OCI-LY1 (cell line): ENCODE measurements at regions not wholly inside any gene's neighbourhood (a gene's known extent, or its start where the extent isn't known, plus 50 kb on each side); places are given as distances from the start of the nearest gene placed in this dataset.

Experiments used
- EZH2 ChIP-seq: fragments of 200-600 bp; sonication (generic), shearing (Covaris generic); IDR thresholded peaks from 2 replicates; pipeline ENCODE4 v1.8.0; 2017; ENCODE audit warnings: borderline replicate concordance, mixed run types, mild to moderate bottlenecking, antibody characterized with exemption, low read length, moderate library complexity, mixed read lengths
- TF ChIP-seq, protein P1 (sequence below): fragments of 200-600 bp; sonication (generic), shearing (Covaris generic); IDR thresholded peaks from 2 replicates; pipeline ENCODE4 v1.5.1; 2017; ENCODE audit warnings: mild to moderate bottlenecking, antibody characterized with exemption, low read length, moderate library complexity, mixed read lengths

DNA sequence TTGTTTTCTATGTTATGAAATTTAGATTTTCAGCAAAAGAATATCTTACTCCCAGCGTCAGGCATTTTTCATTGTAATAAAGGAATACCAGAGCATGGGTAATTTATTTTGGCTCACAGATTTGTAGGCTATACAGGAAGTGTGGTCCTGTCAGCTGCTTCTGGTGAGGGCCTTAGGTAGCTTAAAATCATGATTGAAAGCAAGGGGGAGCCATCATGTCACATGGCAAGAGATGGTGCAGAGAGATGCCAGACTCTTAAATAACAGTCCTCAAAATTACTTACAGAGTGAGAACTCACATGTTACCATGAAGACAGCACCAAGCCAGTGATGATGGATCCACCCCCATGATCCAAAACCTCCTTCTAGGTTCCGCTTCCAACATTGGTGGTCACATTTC is 825.0 kb upstream of the CHORDC1 start:
- TF ChIP-seq, protein P1, sequence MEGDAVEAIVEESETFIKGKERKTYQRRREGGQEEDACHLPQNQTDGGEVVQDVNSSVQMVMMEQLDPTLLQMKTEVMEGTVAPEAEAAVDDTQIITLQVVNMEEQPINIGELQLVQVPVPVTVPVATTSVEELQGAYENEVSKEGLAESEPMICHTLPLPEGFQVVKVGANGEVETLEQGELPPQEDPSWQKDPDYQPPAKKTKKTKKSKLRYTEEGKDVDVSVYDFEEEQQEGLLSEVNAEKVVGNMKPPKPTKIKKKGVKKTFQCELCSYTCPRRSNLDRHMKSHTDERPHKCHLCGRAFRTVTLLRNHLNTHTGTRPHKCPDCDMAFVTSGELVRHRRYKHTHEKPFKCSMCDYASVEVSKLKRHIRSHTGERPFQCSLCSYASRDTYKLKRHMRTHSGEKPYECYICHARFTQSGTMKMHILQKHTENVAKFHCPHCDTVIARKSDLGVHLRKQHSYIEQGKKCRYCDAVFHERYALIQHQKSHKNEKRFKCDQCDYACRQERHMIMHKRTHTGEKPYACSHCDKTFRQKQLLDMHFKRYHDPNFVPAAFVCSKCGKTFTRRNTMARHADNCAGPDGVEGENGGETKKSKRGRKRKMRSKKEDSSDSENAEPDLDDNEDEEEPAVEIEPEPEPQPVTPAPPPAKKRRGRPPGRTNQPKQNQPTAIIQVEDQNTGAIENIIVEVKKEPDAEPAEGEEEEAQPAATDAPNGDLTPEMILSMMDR, result no peak
- no peak for TF ChIP-seq EZH2
